HG03575 (cell line): ENCODE measurements at regions not wholly inside any gene's neighbourhood (a gene's known extent, or its start where the extent isn't known, plus 50 kb on each side); places are given as distances from the start of the nearest gene placed in this dataset.
"Not testable (repeated sequence)": the region's sequence is repeated elsewhere in the genome, so short reads cannot be mapped to it uniquely, and the experiment has no call there.

ENCODE experiments used
- ATAC-seq: cut with Tn5 transposase; IDR thresholded peaks from one replicate; pipeline ENCODE4 v1.9.1; 2021; ENCODE audit not compliant: unreplicated experiment, insufficient number of reproducible peaks, low FRiP score; ENCODE audit errors: extremely low read depth

DNA sequence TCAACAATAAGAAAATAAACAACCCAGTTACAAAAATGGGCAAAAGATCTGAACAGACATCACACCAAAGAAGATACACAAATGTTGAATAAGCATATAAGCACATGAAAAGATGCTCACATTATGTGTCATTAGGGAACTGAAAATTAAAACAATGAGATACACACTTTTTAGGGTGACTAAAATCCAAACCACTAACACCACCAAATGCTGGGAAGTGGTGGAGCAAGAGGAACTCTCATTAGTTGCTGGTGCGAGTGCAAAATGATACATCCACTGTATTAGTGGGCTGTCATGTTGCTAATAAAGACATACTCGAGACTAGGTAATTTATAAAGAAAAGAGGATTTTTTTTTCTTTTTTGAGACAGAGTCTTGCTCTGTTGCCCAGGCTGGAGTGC is 329.1 kb downstream of the TMEM38B start:
- no peak for ATAC-seq

- ATAC-seq: no peak
Observed at GRCh38 chr9:106025453-106025852, 331.1 kb downstream of the TMEM38B start.

GRCh38 chr9:106030146-106030545 is 335.8 kb downstream of the TMEM38B start:
- ATAC-seq: not testable (repeated sequence)

GRCh38 chr9:106032978-106033377 is 338.6 kb downstream of the TMEM38B start:
- ATAC-seq: no peak

DNA sequence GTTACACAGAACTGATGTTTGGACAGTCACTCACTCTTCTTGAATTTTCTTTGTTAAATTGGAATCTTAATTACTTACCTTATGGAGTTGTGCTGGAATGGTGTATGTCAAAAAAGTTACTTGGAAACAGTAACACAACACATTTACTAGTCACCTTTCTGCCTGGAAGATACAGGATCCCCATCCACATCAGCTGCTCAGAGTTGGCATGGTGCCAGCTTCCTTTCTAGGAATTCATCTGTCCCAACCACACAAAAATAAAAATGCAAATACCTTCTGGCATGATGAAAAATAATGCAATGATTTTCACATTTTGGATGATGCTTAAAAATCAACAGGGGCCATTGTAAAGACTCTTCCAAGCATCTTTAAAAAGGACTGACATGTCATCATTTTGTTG is 341.5 kb downstream of the TMEM38B start:
- ATAC-seq: no peak

DNA sequence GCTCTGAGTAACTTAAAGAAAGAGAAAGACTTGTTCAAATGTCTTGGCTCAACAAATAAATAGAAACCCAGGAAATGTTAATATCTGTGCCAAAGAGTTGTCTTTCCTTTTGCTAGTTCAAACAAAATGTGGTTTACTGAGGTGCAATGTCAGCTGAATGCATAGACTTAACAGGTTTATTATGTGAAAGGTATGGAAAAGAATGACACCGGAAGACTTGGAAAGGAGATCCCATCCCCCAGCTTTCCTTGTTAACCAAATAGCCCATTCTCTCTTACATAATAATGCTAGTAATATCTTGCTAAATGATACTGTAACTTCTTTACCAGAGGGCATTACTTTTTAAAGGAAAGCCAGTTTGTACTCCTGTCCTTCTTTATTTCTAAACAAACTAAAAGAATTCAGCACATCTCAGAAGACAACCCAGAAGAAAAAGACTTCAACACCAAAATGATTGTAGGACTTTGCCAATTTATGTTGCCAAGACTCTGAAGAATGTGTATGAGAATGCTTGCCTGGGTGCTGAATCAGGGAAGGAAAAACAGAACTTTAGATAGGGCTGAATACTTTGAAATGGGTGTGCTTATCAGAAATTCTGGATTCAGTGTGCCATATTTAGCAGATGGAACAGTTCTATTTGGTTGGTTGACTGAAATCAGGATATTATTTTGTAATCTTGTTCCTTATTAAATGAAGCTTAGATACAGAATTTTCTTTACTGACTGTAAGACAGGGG is 344.1 kb downstream of the TMEM38B start:
- ATAC-seq: no peak

DNA sequence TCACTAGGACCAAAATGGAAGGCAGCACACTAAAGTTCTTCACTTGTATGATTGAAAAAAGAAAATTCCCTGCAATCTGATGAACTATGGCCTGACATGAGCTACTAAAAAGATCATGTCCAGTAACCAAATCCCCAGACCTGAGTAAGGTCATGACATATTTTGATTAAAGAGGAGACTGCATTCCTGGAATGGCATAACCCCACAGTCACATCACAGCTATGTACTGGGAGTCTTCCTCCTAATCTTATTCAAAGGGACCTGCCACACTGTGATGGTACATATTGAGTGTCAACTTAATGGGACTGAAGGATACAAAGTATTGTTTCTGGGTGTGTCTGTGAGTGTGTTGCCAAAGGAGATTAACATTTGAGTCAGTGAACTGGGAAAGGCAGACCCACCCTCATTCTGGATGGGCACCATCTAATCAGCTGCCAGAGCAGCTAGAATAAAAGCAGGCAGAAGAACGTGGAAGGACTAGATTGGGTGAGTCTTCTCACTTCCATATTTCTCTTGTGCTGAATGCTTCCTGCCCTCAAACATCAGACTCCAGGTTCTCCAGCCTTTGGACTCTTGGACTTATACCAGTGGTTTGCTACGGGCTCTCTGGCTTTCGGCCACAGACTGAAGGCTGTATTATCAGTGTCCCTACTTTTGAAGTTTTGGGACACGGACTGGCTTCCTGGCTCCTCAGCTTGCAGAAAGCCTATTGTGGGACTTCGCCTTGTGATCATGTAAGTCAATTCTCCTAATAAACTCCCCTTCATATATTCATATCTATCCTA is 345.0 kb downstream of the TMEM38B start:
- no peak for ATAC-seq

GRCh38 chr9:106041920-106042319 is 347.6 kb downstream of the TMEM38B start:
- ATAC-seq: not testable (repeated sequence)

DNA sequence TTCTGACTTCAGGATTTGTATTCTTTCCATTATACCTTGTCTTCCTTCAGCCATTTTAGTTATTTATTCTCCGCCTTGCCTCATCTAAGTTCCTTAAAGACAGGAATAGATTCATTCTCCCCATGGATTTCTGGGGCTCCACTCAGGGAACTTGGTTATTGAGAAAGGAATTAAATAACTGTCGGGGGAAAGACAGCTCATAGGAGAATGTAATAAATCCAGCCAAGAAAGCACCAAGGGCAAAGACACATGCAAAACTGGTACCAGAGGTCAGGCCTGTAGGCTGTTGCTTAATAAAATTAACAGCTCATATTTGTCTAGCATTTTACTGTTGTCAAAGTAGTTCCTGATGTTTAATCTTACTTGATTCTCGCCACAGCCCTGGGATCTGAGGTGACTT is 357.2 kb downstream of the TMEM38B start:
- ATAC-seq: no peak

DNA sequence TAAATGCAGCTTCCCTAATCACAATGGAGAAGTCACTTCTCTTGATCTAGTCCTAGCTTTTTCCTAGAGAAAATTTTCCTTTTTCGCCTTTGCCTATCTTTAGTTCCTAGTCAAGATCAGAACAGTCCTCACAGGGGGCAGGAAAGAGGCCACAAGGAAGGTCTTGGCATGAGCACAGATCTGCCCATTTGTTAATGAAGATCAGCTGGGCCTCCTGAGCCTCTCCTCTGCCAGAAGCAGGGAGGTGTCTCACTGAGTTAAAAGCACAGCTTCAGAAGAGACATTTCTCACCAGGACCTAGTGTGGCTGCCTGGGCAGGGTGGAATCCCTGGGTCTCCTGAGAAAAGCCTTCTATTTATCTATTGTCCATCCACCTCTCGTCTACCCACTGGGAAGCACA is 357.8 kb downstream of the TMEM38B start:
- no peak for ATAC-seq

DNA sequence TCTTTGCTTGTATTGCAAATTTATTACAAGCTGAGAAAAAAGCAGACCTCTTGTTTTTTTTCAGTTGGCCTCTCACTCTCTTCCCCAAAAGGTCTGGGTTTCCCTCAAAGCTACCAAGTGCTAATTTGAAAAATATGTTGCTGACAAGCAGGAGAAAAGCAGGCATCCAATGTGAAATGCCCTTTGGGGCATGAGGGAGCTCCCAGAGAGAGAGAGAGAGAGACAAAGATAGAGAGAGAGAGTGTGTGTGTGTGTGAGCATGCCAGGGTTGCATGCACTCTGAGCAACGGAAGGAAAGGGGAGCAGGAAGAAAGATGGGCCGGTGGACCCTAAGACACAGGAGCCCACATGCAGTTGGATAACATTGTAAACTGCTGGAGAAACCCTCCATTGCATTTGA is 358.4 kb downstream of the TMEM38B start:
- ATAC-seq: no peak

- ATAC-seq: no peak
Observed at GRCh38 chr9:106056328-106056727, 362.0 kb downstream of the TMEM38B start.

- no peak for ATAC-seq
Observed at GRCh38 chr9:106058460-106058859, 364.1 kb downstream of the TMEM38B start.

DNA sequence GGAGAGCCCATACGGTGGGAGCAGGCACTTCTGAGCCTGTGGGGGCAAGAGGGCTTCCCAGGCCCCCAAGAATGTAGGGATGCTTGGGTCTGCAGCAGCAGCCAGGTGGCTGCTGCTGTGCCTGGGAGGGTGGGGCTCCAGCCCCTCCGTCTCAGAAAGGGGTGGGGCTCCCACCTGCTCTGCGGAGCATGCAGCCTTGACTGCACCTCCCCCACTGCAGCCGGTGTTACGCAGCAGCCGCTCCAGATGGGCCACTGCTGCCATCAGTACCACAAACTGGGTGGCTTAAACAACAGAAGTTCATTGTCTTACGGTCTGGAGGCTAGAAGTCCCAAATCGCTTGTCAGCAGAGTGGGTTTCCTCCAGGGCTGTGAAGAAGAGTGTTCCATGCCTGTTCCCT is 365.5 kb downstream of the TMEM38B start:
- ATAC-seq: no peak

DNA sequence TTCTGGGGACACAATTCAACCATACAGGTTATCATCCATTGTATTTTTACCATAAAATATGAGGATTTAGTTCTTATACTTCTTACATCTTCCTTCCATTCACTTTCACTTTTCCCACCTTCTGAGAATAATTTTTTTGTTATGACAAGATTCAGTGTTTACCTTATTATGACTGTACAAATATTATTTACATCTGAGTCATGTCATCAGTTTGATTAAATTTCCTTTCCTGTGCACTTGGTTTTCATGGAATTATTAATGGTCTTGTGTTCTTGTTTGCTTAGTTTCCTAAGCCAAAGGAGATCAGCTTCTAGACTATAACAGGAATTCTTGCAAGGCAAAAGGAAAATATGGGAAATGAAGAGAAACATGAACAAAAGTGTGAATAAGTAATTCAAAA is 366.5 kb downstream of the TMEM38B start:
- ATAC-seq: no peak

- no peak for ATAC-seq
Observed at GRCh38 chr9:106062250-106062649, 367.9 kb downstream of the TMEM38B start.

GRCh38 chr9:106065136-106065535 is 370.8 kb downstream of the TMEM38B start:
- no peak for ATAC-seq

DNA sequence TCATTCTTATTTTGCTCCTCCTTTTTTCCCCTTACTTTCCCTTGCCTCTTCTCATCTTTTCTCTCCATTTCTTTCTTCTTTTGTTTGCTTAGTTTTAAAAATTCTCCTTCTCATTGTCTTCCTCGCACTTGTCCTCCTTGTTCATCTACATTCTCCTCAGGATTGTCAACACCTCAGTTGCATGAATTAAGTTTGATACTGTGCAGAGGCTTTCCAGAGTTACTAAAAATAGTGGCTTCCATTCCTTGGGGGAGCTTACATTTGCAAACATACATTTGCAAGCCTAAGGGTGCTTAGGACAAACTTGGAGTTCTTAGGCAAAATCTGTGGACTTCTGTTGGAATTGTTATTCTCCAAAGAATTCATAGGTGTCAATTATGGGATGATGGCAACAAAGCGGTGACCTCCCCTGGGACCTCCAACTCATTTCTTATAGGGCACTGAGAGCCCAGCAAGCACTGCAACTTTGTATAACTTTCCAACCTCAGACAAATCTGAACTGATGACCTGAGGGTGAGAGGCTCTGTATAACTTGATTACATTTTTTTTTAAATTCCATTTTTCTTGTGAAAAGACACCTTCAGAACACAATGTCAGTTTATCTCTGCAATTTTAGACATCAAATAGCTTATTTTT is 371.4 kb downstream of the TMEM38B start:
- no peak for ATAC-seq

- no peak for ATAC-seq
Observed at GRCh38 chr9:106066940-106067524, 372.7 kb downstream of the TMEM38B start.

DNA sequence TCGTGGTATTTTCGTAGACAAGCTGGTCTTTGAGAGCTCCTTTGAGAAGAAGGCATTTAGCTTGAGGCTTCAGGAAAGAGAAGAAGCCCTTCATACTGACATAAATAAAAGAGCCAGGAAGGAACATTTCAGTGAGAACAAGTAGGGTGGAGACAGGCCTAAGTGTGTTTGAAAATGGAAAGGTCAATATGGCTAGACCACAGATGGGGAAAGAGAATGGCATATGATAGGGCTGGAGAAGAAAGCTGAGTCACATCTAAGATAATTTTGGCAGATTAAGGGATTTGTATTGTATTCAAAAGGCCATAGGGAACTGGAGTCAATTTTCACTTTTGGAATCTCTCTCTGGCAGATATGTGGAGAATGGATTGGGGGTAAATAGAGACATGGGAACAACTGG is 374.9 kb downstream of the TMEM38B start:
- ATAC-seq: no peak
